CD4-positive, alpha-beta T cell treated with Interleukin-6 at 100 ng/mL for 8 hours (primary cell): ENCODE measurements at regions not wholly inside any gene's neighbourhood (a gene's known extent, or its start where the extent isn't known, plus 50 kb on each side); places are given as distances from the start of the nearest gene placed in this dataset.

Experiments used
- DNase-seq: peaks from one replicate; pipeline ENCODE4 v3.0.0-alpha.2; 2020; ENCODE audit warnings: mixed read lengths, low spot score

DNA sequence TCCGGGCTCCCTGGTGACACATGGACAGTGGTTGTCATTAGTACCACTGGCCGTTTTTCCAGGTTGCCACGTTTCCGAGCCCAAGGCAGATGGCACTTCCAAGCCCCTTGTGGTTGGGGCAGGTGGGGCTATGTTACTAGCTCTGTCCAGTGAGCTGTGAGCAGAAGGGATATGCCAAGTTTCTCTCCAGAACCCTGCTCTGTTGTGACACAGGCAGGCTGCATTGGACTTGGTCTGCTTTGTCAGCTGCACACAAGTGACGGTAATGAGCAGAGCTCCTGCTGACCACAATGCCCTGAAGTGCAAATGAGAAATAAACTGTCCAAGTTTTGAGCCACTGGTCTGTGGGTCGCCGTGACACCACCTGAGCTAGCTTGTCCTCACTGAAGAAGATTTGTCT is 118.8 kb downstream of the GYPC start:
- DNase-seq = no peak

DNA sequence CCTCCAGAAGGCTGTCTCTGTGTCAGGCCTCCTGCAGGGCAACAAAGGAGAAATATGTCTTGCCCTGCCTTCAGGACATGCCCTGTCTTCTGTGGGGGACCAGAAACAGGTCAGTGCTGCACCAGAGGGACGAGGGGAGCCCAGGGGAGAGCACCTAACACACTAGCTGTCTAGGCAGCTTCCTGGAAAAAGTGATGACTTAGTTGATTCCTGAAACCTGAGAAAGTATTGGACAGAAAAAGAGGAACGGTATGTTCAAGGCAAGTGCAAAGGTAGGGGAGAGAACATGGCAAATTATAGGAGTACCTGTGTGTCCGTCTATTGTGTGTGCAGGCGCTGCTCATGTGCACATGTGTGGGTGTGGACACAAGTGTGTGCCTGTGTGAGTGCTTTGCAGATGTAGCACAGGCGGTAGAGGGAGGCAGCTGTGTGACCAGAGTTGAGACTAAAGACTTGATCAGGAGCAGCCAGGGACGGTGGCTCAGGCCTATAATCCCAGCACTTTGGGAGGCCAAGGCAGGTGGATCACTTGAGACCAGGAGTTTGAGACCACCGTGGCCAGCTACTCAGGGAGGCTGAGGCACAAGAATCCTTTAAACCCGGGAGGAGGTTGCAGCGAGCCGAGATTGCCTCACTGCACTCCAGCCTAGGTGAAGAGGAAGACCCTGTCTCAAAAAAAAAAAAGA is 119.5 kb downstream of the GYPC start:
- DNase-seq = no peak

DNA sequence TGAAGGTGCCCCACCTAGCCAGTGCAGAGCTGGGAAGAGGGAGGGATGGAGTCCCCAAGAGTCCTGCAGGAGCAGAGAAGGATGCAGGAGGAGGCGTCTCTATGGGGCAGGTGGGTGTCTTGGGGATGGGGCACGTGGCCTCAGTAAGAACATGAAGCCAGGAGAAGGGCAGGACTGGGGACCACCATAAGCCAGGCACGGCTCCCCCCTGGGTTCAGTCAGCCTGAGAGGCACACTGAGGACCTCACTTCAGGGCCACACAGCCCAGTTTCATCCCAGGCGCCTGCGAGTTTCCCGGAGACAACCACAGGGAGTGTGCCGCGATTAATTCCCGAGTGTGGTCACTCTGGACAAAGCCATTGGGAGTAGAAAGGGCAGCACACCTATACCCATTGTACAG is 120.3 kb downstream of the GYPC start:
- DNase-seq = no peak

DNA sequence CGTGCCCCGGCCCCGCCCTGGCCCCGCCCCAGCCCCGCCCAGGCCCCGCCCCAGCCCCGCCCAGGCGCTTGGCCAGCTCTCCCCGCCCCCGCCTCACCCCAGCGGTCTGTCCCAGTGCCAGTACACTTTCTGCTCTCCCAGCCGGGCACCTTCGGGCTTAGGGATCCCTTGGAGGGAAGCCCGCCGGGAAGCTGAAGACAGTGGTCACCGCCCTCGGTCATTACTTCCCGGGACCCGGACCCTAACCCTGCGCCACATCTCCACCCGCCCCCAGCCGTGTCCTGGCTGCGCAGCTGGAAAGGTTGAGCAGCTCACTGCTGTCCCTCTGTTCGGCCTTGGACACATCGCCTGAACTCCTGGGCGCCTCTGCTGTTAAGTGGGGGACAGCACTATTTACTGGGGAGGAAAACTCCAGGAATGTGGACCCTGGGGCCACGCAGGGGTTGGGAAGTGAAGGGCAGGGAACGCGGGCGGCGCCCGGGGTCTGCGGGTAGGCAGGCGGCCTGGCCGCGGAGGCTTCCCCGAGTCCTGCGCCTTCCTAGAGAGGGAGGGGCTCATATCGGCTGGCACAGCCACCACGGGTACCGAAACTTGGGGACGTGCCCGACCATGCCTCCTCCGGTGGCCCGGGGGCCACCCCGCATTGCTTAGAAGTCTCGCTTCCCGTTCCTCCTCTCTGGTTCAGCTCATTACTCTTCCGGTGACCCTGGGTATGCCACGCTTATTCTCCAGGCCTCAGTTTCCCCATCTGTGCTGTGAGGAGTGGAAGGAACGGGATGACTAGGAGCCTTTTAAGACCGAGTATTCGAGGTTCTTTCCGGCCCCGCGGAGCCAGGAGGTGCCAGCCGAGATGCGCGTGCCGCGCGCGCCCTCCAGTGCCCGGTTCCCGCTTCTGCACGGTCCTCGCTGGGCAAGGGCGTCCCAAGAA is 121.0 kb downstream of the GYPC start:
- DNase-seq = peak; percentile 74

DNA sequence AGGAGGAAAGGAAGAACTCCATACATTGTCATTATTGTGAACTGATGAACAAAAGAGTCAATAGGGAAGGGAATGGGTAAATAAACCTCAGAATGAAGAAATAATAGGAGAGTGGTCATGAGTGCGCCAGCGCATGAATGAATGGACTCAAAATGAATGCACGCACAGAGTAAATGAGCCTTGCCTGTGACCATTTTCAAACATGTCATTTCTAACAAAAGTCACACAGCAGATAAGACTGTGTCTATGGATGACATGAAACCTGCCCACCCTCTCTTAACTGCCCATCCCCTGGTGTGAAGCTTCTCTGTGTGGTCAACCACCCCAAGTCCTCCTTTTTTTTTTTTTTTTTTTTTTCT is 121.1 kb upstream of the TEX51 start:
- no peak for DNase-seq

DNA sequence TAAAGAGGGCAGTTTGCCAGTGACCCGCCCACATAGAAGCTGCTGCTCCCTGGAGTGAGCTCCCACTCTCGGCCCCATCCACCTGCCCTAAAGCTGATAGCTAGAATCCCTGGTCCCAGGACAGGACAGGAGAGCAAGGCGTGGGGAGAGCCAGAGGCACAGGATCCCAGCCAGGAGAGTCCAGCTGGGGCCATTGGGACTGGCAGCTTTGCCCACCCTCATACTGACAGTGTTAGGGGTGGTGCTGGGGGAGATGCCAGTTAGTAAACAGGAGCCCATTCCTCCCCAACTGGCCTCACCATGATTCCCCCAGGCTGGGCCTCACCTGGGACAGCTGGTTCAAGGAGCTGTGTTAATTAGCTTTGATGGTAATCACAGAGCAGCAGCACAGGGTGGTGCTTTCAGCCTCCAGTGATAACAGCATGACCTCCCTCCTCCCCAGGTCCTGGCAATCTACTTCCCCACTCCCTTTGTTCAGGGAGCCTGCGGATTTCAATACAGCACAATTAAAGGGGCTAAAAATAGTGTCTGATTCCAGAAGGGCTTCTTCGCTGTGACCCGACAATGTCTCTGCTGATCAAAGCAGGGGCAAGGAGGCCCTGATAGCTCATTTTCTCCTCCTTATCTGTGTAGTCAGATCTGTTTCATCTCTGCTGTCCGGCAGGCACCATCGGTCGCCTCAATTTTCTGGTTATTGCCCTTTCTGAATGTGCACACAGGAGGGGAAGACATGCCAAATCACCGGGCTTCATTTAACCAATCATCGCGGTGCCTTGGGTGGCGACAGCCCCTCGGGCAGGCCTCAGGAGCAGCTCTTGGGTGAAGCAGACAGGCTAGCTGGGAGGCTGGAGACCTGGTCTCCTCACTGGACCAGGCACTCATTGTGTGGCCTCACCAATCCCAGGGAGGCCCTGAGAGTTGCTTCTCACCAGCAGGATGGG is 119.9 kb upstream of the TEX51 start:
- DNase-seq = no peak

DNA sequence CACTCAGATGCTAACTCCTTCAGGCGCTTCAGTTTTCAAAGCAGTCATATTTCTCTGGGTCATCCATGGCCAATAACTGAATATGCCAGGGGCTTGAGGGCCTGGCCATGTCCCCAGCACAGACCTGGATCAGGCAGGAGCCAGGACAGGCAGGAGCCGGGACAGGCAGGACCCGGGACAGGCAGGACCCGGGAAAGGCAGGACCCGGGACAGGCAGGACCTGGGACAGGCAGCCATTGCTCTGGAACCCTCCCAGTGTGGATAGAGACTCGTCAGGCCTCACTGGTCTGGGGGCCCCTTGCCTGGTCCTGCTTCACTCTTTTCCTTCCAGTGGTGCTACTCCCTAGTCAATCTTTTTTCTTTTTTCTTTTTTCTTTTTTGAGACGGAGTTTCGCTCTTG is 117.5 kb upstream of the TEX51 start:
- DNase-seq = no peak

DNA sequence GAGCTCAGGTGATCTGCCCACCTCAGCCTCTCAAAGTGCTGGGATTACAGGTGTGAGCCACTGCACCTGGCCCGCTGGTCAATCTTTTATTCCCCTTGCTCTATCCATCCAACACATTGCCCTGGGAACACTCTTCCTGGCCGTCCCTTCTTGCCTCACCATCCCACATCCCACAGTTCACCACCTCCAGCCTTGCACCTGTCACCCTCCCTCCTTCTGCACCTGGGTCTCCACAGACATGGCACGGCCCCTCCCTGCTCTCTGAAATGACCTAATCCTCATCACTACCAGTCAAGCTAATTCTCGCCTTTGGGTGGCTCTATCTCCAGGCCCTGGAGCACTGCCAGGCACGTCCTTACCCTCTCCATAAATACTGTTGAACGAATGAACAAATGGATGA is 116.9 kb upstream of the TEX51 start:
- no peak for DNase-seq

DNA sequence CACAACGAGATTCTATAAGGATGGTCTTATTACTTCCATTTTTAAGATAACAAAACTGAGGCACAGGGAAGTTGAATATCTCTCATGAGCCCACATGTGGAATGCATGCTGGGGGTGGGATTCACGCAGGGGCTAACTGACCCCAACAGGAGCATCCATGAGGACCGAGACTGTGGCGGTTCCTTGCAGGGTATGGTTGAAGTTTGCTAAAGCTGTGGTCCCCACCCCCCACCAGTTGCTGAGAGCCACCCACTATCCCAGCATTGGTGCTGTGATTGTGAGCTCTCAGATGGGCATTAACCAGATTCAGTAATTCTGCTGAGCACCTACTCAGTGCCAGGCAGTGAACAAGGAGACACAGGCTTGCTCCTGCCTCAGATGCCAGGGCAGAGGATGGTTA is 116.0 kb upstream of the TEX51 start:
- no peak for DNase-seq

DNA sequence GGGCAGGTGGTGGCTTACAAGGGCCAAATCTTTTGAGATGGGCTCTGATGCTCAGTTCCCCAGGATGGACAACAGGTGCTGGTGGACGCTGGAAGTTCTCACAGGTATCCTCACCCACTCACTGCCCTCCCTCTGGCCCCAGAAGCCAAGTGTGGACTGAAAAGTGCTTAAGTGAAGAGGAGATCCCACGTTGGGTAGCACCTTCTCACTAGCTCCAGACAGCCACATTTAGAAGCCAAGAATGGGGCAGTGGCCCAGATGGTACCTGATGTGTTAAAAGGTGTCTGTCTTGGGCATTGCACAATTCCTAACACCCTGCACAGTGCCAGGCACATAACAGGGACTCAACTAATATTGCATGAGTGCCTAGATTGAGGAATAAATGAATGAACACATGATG is 115.3 kb upstream of the TEX51 start:
- DNase-seq = no peak

DNA sequence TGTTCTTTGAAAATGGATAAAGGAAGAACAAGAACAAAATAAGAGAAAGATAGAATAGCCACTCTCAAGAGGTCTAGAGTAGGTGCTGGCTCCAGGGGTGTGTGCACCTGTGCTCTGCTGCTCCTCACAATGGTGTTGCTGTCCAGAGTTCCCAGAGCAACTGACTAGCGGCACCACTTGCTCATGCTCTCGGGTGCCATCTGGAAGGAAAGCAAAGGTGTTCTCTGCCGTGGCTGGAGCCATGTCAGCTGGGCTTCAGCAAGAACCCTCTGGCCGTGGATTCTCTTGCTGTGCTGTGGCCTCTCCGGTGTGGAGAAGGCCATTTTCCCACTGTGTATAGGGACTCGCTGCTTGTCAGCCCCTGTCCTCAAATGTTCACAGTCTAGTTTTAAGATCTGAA is 114.6 kb upstream of the TEX51 start:
- no peak for DNase-seq

DNA sequence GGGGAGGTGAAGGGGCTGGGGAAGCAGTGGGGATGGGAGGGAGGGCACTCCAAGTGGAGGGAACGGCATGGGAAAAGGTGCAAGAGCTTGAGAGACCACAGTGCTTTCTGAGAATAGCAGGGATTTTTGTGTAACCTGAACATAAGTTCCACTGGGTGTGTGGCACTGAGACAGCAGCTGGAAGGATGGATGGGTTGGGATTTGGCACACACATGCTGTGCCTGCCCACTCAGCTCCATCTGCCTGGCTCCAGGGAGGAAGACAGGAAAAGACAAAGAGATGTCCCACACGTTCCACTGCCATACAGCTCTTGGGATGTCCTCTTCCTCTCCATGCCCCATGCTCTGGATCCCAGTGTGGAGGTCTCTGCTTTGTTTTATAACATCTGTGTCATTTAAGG is 114.1 kb upstream of the TEX51 start:
- no peak for DNase-seq

DNA sequence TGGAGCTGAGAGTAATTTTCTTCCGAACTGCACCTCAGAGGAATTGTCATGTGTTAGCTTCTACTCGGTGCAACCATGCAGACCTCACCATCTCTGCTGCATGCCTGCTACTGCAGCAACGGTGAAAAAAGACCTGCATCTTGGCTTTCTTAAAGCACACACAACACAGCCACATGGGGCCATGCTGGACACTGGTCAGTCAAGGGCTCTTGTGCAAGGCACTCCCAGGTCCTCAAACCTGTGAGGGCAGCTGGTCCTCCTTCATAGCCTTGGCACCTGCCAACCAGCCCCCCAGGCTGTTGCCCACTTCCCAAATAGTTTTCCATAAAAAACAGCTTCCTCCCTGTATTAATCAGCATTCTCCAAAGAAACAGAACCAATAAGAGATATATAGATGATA is 113.5 kb upstream of the TEX51 start:
- DNase-seq = no peak

DNA sequence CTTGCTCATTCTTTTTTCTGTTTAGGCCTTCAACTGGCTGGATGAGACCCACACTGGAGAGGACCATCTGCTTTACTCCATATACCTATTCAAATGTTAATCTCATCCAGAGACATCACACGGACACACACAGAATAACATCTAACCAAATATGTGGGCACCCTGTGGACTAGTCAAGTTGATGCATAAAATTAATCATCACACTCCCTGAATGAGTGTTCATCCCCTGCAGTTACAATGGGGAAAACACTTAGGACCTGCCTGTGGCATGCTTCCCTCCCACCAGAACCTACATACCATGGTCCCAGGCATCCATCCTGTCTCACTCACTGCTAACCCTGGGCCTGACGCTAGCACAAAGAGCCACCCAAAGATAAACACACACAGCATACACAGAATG is 112.8 kb upstream of the TEX51 start:
- no peak for DNase-seq

DNA sequence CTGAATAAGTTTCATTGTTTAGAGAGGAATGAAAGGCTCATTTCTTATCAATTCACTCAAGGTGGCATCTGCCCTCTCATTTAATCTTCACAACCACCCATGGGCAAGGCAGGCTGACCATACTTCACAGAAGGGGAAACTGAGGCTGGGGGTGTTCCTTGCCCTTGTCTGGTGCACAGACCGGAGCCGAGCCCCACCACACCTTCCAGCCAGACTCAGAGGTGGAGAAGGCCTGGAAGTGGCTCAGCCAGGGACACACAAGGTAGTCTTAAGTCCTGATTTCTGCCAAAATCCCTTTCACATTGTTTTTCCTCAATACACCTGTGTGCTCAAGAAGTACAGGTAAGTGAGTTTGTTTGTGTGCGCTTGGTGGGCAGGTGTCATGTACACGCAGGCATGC is 111.9 kb upstream of the TEX51 start:
- DNase-seq = no peak

DNA sequence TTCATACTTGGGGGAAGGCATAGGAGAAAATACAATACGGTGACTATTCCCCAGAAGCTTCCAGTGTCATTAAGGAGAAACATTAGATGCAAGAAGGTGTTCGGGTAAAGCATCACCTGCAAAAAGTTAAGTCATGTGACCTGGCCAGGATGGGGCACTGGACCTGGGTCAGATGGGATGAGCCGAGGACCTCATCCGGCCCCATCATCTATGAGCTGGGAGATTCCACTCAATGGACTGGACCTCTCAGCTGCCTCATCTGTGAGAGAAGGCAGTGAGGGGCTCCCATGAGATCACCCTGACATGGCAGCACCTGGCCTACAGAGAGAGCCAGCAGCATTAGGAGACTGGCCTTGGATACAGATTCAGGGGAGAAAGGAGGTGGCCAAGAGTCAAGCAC is 111.4 kb upstream of the TEX51 start:
- no peak for DNase-seq

DNA sequence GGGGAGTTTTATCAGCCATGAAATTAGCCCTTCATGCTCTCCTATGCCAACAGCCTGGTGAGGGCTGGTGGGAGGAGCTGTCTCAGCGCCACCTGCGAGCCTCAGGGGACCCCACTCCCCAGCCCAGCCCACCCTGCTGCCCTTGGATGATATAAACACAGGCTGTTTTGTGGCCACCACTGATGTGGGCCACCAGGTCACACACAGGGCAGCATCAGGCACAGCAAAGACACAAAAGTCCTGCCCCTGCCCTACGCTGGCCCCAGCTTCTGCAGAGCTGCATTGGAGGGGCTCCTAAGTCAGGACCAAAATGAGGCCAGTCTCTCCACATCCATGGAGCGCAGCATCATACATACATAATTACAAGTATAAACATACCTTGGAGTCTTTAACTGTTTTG is 110.6 kb upstream of the TEX51 start:
- no peak for DNase-seq

DNA sequence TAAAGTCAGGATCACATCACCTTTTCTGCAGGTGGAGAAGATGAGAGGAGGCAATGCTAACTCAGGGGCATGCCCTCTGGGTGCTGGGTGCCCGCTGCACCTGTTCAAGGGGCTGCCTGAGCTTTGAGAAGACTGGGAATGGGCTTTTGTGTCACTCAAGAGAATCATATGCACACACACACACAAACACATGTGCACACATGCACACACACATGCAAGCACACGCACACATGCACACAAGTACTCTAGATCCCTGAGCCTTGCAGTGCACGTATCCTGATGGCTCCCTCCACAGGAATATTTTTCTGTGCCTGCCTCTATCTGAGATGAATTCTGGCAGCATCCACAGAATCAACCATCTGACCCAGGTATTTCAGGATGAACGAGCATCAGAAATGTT is 110.0 kb upstream of the TEX51 start:
- DNase-seq = no peak

DNA sequence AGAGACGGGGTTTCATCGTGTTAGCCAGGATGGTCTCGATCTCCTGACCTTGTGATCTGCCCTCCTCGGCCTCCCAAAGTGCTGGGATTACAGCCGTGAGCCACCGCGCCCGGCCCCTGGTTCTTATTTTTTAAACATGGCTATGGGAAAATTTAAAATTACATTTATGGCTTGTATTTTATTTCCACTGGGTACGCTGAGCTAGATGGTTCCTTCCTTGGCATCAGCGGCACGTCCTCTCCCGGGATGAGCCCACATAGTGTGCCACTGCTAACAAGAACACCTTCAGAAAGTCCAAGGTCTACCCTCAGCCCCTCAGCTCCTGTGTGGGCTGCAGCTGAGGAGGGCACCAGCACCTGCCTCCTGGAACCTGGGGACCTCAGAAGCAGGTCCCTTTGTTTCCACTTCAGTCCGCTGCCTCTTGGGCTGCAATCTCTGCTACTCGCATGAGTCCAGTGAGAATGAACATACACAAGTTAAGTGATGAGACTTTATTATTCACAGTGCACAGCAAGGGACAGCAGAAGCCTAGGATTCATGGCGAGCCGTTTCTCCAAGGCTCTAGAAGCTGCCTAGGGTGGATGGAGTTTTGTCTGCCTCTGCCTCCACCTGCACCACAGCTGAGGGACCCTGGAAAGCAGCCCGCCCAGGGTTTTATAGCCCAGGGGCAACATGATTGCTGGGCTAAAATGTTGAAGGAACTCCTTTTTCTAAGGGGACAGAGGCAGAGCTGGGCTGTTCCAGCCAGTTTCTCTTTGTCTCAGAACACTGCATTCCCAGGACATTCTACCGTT is 107.5 kb upstream of the TEX51 start:
- no peak for DNase-seq

DNA sequence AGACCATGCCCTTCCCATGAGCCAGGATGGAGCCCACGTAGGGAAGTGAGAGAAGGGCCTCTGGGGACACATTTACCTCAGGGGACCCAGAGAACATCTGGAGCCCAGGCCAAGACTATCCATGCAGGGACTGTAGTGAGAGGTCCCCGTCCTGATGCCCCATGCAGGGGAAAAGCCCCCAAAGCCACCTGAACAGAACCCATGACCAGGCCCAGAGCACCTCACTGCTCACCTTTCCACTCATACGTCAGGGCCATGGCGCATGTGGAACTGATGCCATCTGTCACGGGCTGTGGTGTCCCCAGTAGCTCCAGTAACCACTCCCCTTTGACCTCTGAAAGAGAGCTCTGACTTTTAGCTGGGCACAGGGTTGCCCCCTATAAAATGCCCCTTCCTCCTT is 106.5 kb upstream of the TEX51 start:
- DNase-seq = no peak

DNA sequence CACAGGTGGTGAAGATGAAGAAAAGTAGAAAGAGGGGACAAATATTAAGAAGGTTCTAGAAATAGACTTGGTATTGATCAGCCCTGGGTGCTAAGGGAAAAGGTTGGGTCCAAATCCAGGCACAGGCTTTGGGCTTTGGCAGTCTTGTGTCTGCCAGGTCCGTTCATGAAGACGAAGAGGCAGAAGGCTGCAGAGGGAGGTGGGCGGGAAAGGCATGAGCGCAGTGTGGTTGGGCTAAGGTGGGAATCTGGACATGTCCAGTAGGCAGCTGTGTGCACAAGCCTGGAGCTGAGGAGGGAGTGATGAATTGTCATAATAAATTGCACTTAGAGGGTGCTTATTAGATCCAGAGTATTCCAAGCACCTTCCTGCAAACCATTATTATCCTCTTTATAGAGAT is 105.7 kb upstream of the TEX51 start:
- DNase-seq = no peak
